Stimulated activated CD8-positive, alpha-beta memory T cell treated with anti-CD3 and anti-CD28 coated beads, Interleukin-2, amount 100 ng/mL, for 48 hours (primary cell): ENCODE measurements at regions not wholly inside any gene's neighbourhood (a gene's known extent, or its start where the extent isn't known, plus 50 kb on each side); places are given as distances from the start of the nearest gene placed in this dataset.
"Not testable (repeated sequence)": the region's sequence is repeated elsewhere in the genome, so short reads cannot be mapped to it uniquely, and the experiment has no call there.

Experiments
- DNase-seq, 2 donors: peaks; one replicate each; pipeline ENCODE4 v3.0.0-alpha.2; 2020; ENCODE audit warnings: low read depth in 2 of 2

GRCh38 chr1:95614197-95614596, 380.2 kb downstream of the RWDD3 start:
- DNase-seq: no peak

- no peak for DNase-seq
Measured at GRCh38 chr1:95615421-95615820, 381.4 kb downstream of the RWDD3 start.

GRCh38 chr1:95620076-95620475, 386.1 kb downstream of the RWDD3 start:
- no peak for DNase-seq

- DNase-seq: no peak
Measured at GRCh38 chr1:95622609-95623008, 388.6 kb downstream of the RWDD3 start.

- DNase-seq: no peak
Measured at GRCh38 chr1:95625224-95625623, 391.2 kb downstream of the RWDD3 start.

GRCh38 chr1:95627244-95627643, 393.2 kb downstream of the RWDD3 start:
- DNase-seq: no peak

GRCh38 chr1:95631695-95632094, 397.7 kb downstream of the RWDD3 start:
- DNase-seq: no peak

GRCh38 chr1:95635811-95636210, 401.8 kb downstream of the RWDD3 start:
- DNase-seq: no peak

GRCh38 chr1:95636897-95637296, 402.9 kb downstream of the RWDD3 start:
- no peak for DNase-seq

GRCh38 chr1:95640746-95641145, 406.7 kb downstream of the RWDD3 start:
- no peak for DNase-seq

- DNase-seq: no peak
Measured at GRCh38 chr1:95641386-95641785, 407.4 kb downstream of the RWDD3 start.

- DNase-seq: no peak
Measured at GRCh38 chr1:95642035-95642434, 408.0 kb downstream of the RWDD3 start.

- no peak for DNase-seq
Measured at GRCh38 chr1:95643071-95643470, 409.1 kb downstream of the RWDD3 start.

- not testable (repeated sequence) for DNase-seq
Measured at GRCh38 chr1:95645126-95645525, 411.1 kb downstream of the RWDD3 start.

- DNase-seq: no peak
Measured at GRCh38 chr1:95650631-95651030, 416.6 kb downstream of the RWDD3 start.

- no peak for DNase-seq
Measured at GRCh38 chr1:95652423-95652965, 418.5 kb downstream of the RWDD3 start.

GRCh38 chr1:95653618-95654017, 419.6 kb downstream of the RWDD3 start:
- no peak for DNase-seq

- no peak for DNase-seq
Measured at GRCh38 chr1:95655321-95656020, 421.5 kb downstream of the RWDD3 start.

- DNase-seq: no peak
Measured at GRCh38 chr1:95657248-95657647, 423.2 kb downstream of the RWDD3 start.

GRCh38 chr1:95659166-95659565, 425.2 kb downstream of the RWDD3 start:
- no peak for DNase-seq

GRCh38 chr1:95659588-95659987, 425.6 kb downstream of the RWDD3 start:
- no peak for DNase-seq

- no peak for DNase-seq
Measured at GRCh38 chr1:95660736-95661135, 426.7 kb downstream of the RWDD3 start.

GRCh38 chr1:95663530-95663929, 429.5 kb downstream of the RWDD3 start:
- DNase-seq: not testable (repeated sequence)

- no peak for DNase-seq
Measured at GRCh38 chr1:95668165-95668564, 434.2 kb downstream of the RWDD3 start.
